Mesendoderm (in vitro differentiated cells): ENCODE measurements at regions not wholly inside any gene's neighbourhood (a gene's known extent, or its start where the extent isn't known, plus 50 kb on each side); places are given as distances from the start of the nearest gene placed in this dataset.

Experiments used
- DNase-seq: peaks from one replicate; pipeline ENCODE4 v3.0.0; 2013
- H2AK5ac ChIP-seq: 2 replicates; pipeline ENCODE4 v1.6.1; 2013; ENCODE audit warnings: low read length, inconsistent platforms
- H2BK120ac ChIP-seq: 2 replicates; pipeline ENCODE4 v1.6.1; 2013; ENCODE audit warnings: low read depth, mild to moderate bottlenecking, low read length, moderate library complexity, mixed read lengths
- H2BK15ac ChIP-seq: replicated peaks from 2 replicates; pipeline ENCODE4 v1.6.1; 2013; ENCODE audit warnings: low read depth, mild to moderate bottlenecking, moderate library complexity
- H2BK5ac ChIP-seq: 2 replicates; pipeline ENCODE4 v1.6.1; 2013; ENCODE audit warnings: low read length, inconsistent platforms
- H3K18ac ChIP-seq: 2 replicates; pipeline ENCODE4 v1.6.1; 2013; ENCODE audit warnings: mild to moderate bottlenecking, low read length, mixed read lengths
- H3K23ac ChIP-seq: one replicate; pipeline ENCODE4 v1.6.1; 2013; ENCODE audit warnings: low read length
- H3K27ac ChIP-seq: 2 replicates; pipeline ENCODE4 v1.5.1; 2013; ENCODE audit warnings: low read depth, mild to moderate bottlenecking, inconsistent platforms, low read length, moderate library complexity
- H3K27me3 ChIP-seq: 2 replicates; pipeline ENCODE4 v1.6.1; 2013; ENCODE audit warnings: low read length, control low read depth, mild to moderate bottlenecking, inconsistent platforms; ENCODE audit not compliant: insufficient read depth, poor library complexity
- H3K36me3 ChIP-seq: 2 replicates; pipeline ENCODE4 v1.6.1; 2013; ENCODE audit warnings: low read length, inconsistent platforms; ENCODE audit not compliant: control insufficient read depth, insufficient read depth
- H3K4ac ChIP-seq: one replicate; pipeline ENCODE4 v1.6.1; 2013; ENCODE audit warnings: low read depth, mild to moderate bottlenecking, low read length, moderate library complexity
- H3K4me1 ChIP-seq: 2 replicates; pipeline ENCODE4 v1.6.1; 2013; ENCODE audit warnings: low read depth, low read length, inconsistent platforms; ENCODE audit not compliant: control insufficient read depth
- H3K4me2 ChIP-seq: 2 replicates; pipeline ENCODE4 v1.6.1; 2013; ENCODE audit warnings: low read length
- H3K4me3 ChIP-seq: 2 replicates; pipeline ENCODE4 v1.5.1; 2013; ENCODE audit warnings: mild to moderate bottlenecking, low read length
- H3K56ac ChIP-seq: one replicate; pipeline ENCODE4 v1.6.1; 2013; ENCODE audit warnings: low read length
- H3K79me1 ChIP-seq: 2 replicates; pipeline ENCODE4 v1.6.1; 2013; ENCODE audit warnings: low read length, inconsistent platforms
- H3K79me2 ChIP-seq: 2 replicates; pipeline ENCODE4 v1.6.1; 2013; ENCODE audit warnings: mild to moderate bottlenecking, low read length; ENCODE audit not compliant: control insufficient read depth, insufficient read depth
- H3K9ac ChIP-seq: 2 replicates; pipeline ENCODE4 v1.6.1; 2013; ENCODE audit warnings: low read length, inconsistent platforms
- H4K5ac ChIP-seq: one replicate; pipeline ENCODE4 v1.6.1; 2013; ENCODE audit warnings: low read length
- H4K8ac ChIP-seq: one replicate; pipeline ENCODE4 v1.6.1; 2013; ENCODE audit warnings: low read depth, mild to moderate bottlenecking, control low read depth, low read length, moderate library complexity
- WGBS: extraction: QIAGEN DNeasy Blood & Tissue Kit; methylation state at CpG from one replicate; pipeline ENCODE4 v1.1.7; 2013; ENCODE audit warnings: low lambda C conversion rate, missing lambda C conversion rate; ENCODE audit not compliant: insufficient coverage; ENCODE audit errors: extremely low coverage; 5-methylcytosine and 5-hydroxymethylcytosine counted together

GRCh38 chr14:37810094-37810801 lies 214.8 kb downstream of the TTC6 start:
- H3K4me1 ChIP-seq = peaks cover 4% of the 10 kb centered on the region
- no peaks in the 10 kb centered on the region for H3K27me3 ChIP-seq
- peak; percentile 64 for DNase-seq
- H3K27ac ChIP-seq = peak overlapping the region; percentile 49
- no peak overlapping the region for H3K4me3 ChIP-seq
- no peak overlapping the region for H4K8ac ChIP-seq
- H3K79me2 ChIP-seq = no peaks in the 10 kb centered on the region
- no peak overlapping the region for H3K4me2 ChIP-seq
- H3K36me3 ChIP-seq = no peaks in the 10 kb centered on the region
- H2BK15ac ChIP-seq = no peak overlapping the region
- H3K79me1 ChIP-seq = no peaks in the 10 kb centered on the region
- H3K18ac ChIP-seq = no peak overlapping the region
- H3K9ac ChIP-seq = no peak overlapping the region
- H3K4ac ChIP-seq = no peak overlapping the region
- H2AK5ac ChIP-seq = no peak overlapping the region
- no CpG with 5 or more reads among the region's 4 CpGs for WGBS
- peak overlapping the region; percentile 48 for H2BK5ac ChIP-seq
- no peak overlapping the region for H3K23ac ChIP-seq
- H4K5ac ChIP-seq = no peak overlapping the region
- no peak overlapping the region for H2BK120ac ChIP-seq
- H3K56ac ChIP-seq = peak overlapping the region; percentile 52

- Histone ChIP-seq H3K4ac (no peak overlapping the region), H2BK15ac (no peak overlapping the region), H4K5ac (no peak overlapping the region), H3K9ac (no peak overlapping the region), H3K23ac (no peak overlapping the region), H3K79me1 (no peaks in the 10 kb centered on the region), H3K18ac (no peak overlapping the region), H2BK5ac (no peak overlapping the region), H3K4me3 (no peak overlapping the region), H4K8ac (no peak overlapping the region), H3K4me1 (peaks cover 4% of the 10 kb centered on the region), H3K36me3 (no peaks in the 10 kb centered on the region), H2AK5ac (no peak overlapping the region), H3K56ac (no peak overlapping the region), H2BK120ac (no peak overlapping the region), H3K4me2 (no peak overlapping the region), H3K79me2 (no peaks in the 10 kb centered on the region), H3K27ac (no peak overlapping the region), H3K27me3 (no peaks in the 10 kb centered on the region)
- DNase-seq = no peak
These were observed 218.3 kb downstream of the TTC6 start for GRCh38 chr14:37813732-37814131.

GRCh38 chr14:37816135-37816534 lies 220.7 kb downstream of the TTC6 start:
- WGBS = no CpG with 5 or more reads among the region's 1 CpG

GRCh38 chr14:37816743-37817295 lies 221.4 kb downstream of the TTC6 start:
- H3K4ac ChIP-seq = no peak overlapping the region
- H3K79me1 ChIP-seq = no peaks in the 10 kb centered on the region
- H3K9ac ChIP-seq = no peak overlapping the region
- H2AK5ac ChIP-seq = no peak overlapping the region
- no peaks in the 10 kb centered on the region for H3K27me3 ChIP-seq
- no peak overlapping the region for H2BK15ac ChIP-seq
- H3K4me2 ChIP-seq = no peak overlapping the region
- WGBS = no CpG with 5 or more reads among the region's 4 CpGs
- H3K27ac ChIP-seq = no peak overlapping the region
- H3K18ac ChIP-seq = peak overlapping the region; percentile 80
- H4K5ac ChIP-seq = no peak overlapping the region
- no peak overlapping the region for H3K56ac ChIP-seq
- no peak overlapping the region for H3K23ac ChIP-seq
- H3K4me3 ChIP-seq = no peak overlapping the region
- no peaks in the 10 kb centered on the region for H3K79me2 ChIP-seq
- H2BK5ac ChIP-seq = no peak overlapping the region
- H3K4me1 ChIP-seq = no peaks in the 10 kb centered on the region
- no peak overlapping the region for H2BK120ac ChIP-seq
- no peak overlapping the region for H4K8ac ChIP-seq
- H3K36me3 ChIP-seq = no peaks in the 10 kb centered on the region
- DNase-seq = peak; percentile 21

More at GRCh38 chr14:37816135-37816534, 220.7 kb downstream of the TTC6 start:
- no peak overlapping the region for H3K4me2 ChIP-seq
- H3K27me3 ChIP-seq = no peaks in the 10 kb centered on the region
- H3K27ac ChIP-seq = no peak overlapping the region
- no peak overlapping the region for H2BK120ac ChIP-seq
- no peak overlapping the region for H4K8ac ChIP-seq
- no peak overlapping the region for H3K9ac ChIP-seq
- H3K4ac ChIP-seq = no peak overlapping the region
- H2AK5ac ChIP-seq = no peak overlapping the region
- no peaks in the 10 kb centered on the region for H3K36me3 ChIP-seq
- no peak overlapping the region for H3K18ac ChIP-seq
- H3K79me2 ChIP-seq = no peaks in the 10 kb centered on the region
- H3K4me1 ChIP-seq = no peaks in the 10 kb centered on the region
- DNase-seq = peak; percentile 3
- H3K56ac ChIP-seq = peak overlapping the region; percentile 47
- H3K23ac ChIP-seq = no peak overlapping the region
- H4K5ac ChIP-seq = no peak overlapping the region
- H3K4me3 ChIP-seq = no peak overlapping the region
- no peak overlapping the region for H2BK15ac ChIP-seq
- H3K79me1 ChIP-seq = no peaks in the 10 kb centered on the region
- no peak overlapping the region for H2BK5ac ChIP-seq

- Histone ChIP-seq H3K36me3 (no peaks in the 10 kb centered on the region), H3K4me3 (no peak overlapping the region), H3K56ac (no peak overlapping the region), H2BK5ac (no peak overlapping the region), H3K4ac (no peak overlapping the region), H4K8ac (no peak overlapping the region), H3K4me2 (no peak overlapping the region), H3K18ac (no peak overlapping the region), H3K27ac (no peak overlapping the region), H2BK120ac (no peak overlapping the region), H3K9ac (no peak overlapping the region), H2BK15ac (no peak overlapping the region), H4K5ac (no peak overlapping the region), H2AK5ac (no peak overlapping the region), H3K79me1 (no peaks in the 10 kb centered on the region), H3K23ac (no peak overlapping the region), H3K4me1 (no peaks in the 10 kb centered on the region), H3K79me2 (no peaks in the 10 kb centered on the region), H3K27me3 (no peaks in the 10 kb centered on the region)
- DNase-seq = peak; percentile 42
- no CpG with 5 or more reads among the region's 8 CpGs for WGBS
These were observed 224.0 kb downstream of the TTC6 start for GRCh38 chr14:37819155-37820015.
